CD4-positive, alpha-beta memory T cell (primary cell): ENCODE measurements at regions not wholly inside any gene's neighbourhood (a gene's known extent, or its start where the extent isn't known, plus 50 kb on each side); places are given as distances from the start of the nearest gene placed in this dataset.
A peak's percentile ranks its signal among the peaks of the same experiment; 100 is the strongest.

Source experiments
- CTCF ChIA-PET: fragments of 350-600 bp; sonication (Branson Sonifier 250); formaldehyde crosslinking; loops from one replicate; lab custom pipeline; 2021; ENCODE audit warnings: inconsistent platforms; ENCODE audit not compliant: partially characterized antibody; lab: Charles Lee
- POLR2A ChIA-PET: fragments of 350-600 bp; sonication (Branson Sonifier 250); formaldehyde crosslinking; loops from one replicate; lab custom pipeline; 2021; ENCODE audit not compliant: partially characterized antibody; lab: Charles Lee
- DNase-seq, 5 donors: peaks; one replicate each; pipeline versions ENCODE4 v3.0.0 to v3.0.0-alpha.2; 2020 to 2022; ENCODE audit warnings: mixed read lengths in 1 of 5
- H3K27ac ChIP-seq: one replicate; pipeline ENCODE4 v1.7.0; 2013; ENCODE audit warnings: low read depth, low read length
- H3K27me3 ChIP-seq: 2 replicates; pipeline ENCODE4 v1.7.0; 2013; ENCODE audit warnings: mild to moderate bottlenecking, low read length, moderate library complexity; ENCODE audit not compliant: insufficient read depth
- H3K36me3 ChIP-seq: 2 replicates; pipeline ENCODE4 v1.7.0; 2013; ENCODE audit warnings: mild to moderate bottlenecking, low read length, moderate library complexity; ENCODE audit not compliant: insufficient read depth
- H3K4me1 ChIP-seq: 2 replicates; pipeline ENCODE4 v1.7.0; 2013; ENCODE audit warnings: mild to moderate bottlenecking, low read length, moderate library complexity; ENCODE audit not compliant: insufficient read depth
- H3K4me3 ChIP-seq, 2 donors: one replicate each; pipeline ENCODE4 v1.7.0; 2013; ENCODE audit warnings: low read length in 2 of 2, mild to moderate bottlenecking in 1 of 2
- H3K9me3 ChIP-seq, 2 donors: one replicate each; pipeline ENCODE4 v1.7.0; 2013; ENCODE audit warnings: low read length in 2 of 2, control low read depth in 1 of 2; ENCODE audit not compliant: control insufficient read depth in 1 of 2
- H3K27ac Mint-ChIP-seq, 7 donors: one replicate each; pipeline ENCODE4 v1.8.0; 2020 to 2021; ENCODE audit warnings: mixed read lengths in 7 of 7, mild to moderate bottlenecking in 6 of 7, inconsistent platforms in 3 of 7, moderate library complexity in 3 of 7
- H3K27me3 Mint-ChIP-seq, 2 donors: one replicate each; pipeline ENCODE4 v1.8.0; 2020 to 2021; ENCODE audit warnings: mixed read lengths in 2 of 2
- H3K36me3 Mint-ChIP-seq, 2 donors: one replicate each; pipeline ENCODE4 v1.8.0; 2020 to 2021; ENCODE audit warnings: mixed read lengths in 2 of 2, inconsistent platforms in 1 of 2, mild to moderate bottlenecking in 1 of 2
- H3K4me1 Mint-ChIP-seq, 4 donors: one replicate each; pipeline ENCODE4 v1.8.0; 2020 to 2021; ENCODE audit warnings: mixed read lengths in 4 of 4, mild to moderate bottlenecking in 1 of 4
- H3K4me3 Mint-ChIP-seq, 8 donors: one replicate each; pipeline ENCODE4 v1.8.0; 2020 to 2021; ENCODE audit warnings: mixed read lengths in 8 of 8, mild to moderate bottlenecking in 7 of 8, moderate library complexity in 6 of 8, inconsistent platforms in 3 of 8
- H3K9me3 Mint-ChIP-seq, 8 donors: one replicate each; pipeline ENCODE4 v1.8.0; 2020 to 2021; ENCODE audit warnings: mixed read lengths in 8 of 8, mild to moderate bottlenecking in 5 of 8, inconsistent platforms in 3 of 8, moderate library complexity in 1 of 8
- intact Hi-C: fragments of 100-400 bp; cut with micrococcal nuclease; formaldehyde crosslinking; loops from one replicate; pipeline ENCODE4 v1.15.1; 2023

- H3K9me3 Mint-ChIP-seq = no peaks in the 10 kb centered on the region
- intact Hi-C loops = no loop called here
- H3K4me3 Mint-ChIP-seq = no peak overlapping the region
- Histone ChIP-seq H3K36me3 (peaks cover 5% of the 10 kb centered on the region), H3K4me3 (no peak overlapping the region), H3K27me3 (no peaks in the 10 kb centered on the region), H3K4me1 (peaks cover 14% of the 10 kb centered on the region), H3K27ac (no peak overlapping the region), H3K9me3 (no peaks in the 10 kb centered on the region)
- ChIA-PET CTCF (interaction anchor here (1.7 kb wide), 1 partner anchor 669 kb away, joined by 4 read pairs; no protein-coding TSS in a partner anchor), POLR2A (no interaction called here)
- H3K27ac Mint-ChIP-seq = peak overlapping the region in 3 of 7 donors; percentile 5 to 62 (median 61)
- H3K4me1 Mint-ChIP-seq = peaks cover 9 to 17% (median 12%) of the 10 kb centered on the region in 4 donors
- H3K27me3 Mint-ChIP-seq = no peaks in the 10 kb centered on the region
- peaks cover 22 to 25% of the 10 kb centered on the region in 2 donors for H3K36me3 Mint-ChIP-seq
- DNase-seq = no peak
Measured at GRCh38 chr1:173414539-173415226, 62.5 kb upstream of the PRDX6 start.

GRCh38 chr1:173415490-173415889, 61.6 kb upstream of the PRDX6 start:
- peak overlapping the region in 2 of 7 donors; percentile 38 to 59 for H3K27ac Mint-ChIP-seq
- Histone ChIP-seq H3K27me3 (no peaks in the 10 kb centered on the region), H3K4me1 (peaks cover 11% of the 10 kb centered on the region), H3K4me3 (no peak overlapping the region), H3K9me3 (no peaks in the 10 kb centered on the region), H3K36me3 (peaks cover 5% of the 10 kb centered on the region), H3K27ac (no peak overlapping the region)
- DNase-seq = no peak
- POLR2A ChIA-PET = no interaction called here
- CTCF ChIA-PET = interaction anchor here (1.3 to 1.7 kb wide), 2 partner anchors 14 to 670 kb away, joined by 4 read pairs; no protein-coding TSS in a partner anchor
- peaks cover 7 to 14% (median 10%) of the 10 kb centered on the region in 4 donors for H3K4me1 Mint-ChIP-seq
- no peaks in the 10 kb centered on the region for H3K9me3 Mint-ChIP-seq
- intact Hi-C loops = no loop called here
- H3K27me3 Mint-ChIP-seq = no peaks in the 10 kb centered on the region
- no peak overlapping the region for H3K4me3 Mint-ChIP-seq
- H3K36me3 Mint-ChIP-seq = peaks cover 18 to 30% of the 10 kb centered on the region in 2 donors

- DNase-seq = no peak
- Histone ChIP-seq H3K27me3 (no peaks in the 10 kb centered on the region), H3K36me3 (peaks cover 5% of the 10 kb centered on the region), H3K9me3 (no peaks in the 10 kb centered on the region), H3K27ac (no peak overlapping the region), H3K4me1 (peaks cover 8% of the 10 kb centered on the region), H3K4me3 (no peak overlapping the region)
- intact Hi-C loops = no loop called here
- H3K36me3 Mint-ChIP-seq = peaks cover 18 to 31% of the 10 kb centered on the region in 2 donors
- H3K27me3 Mint-ChIP-seq = no peaks in the 10 kb centered on the region
- H3K27ac Mint-ChIP-seq = peak overlapping the region in 2 of 7 donors; percentile 18 to 38
- ChIA-PET POLR2A (no interaction called here), CTCF (interaction anchor here (1.3 to 1.7 kb wide), 2 partner anchors 14 to 671 kb away, joined by 4 read pairs; no protein-coding TSS in a partner anchor)
- peaks cover 3 to 11% (median 6%) of the 10 kb centered on the region in 4 donors for H3K4me1 Mint-ChIP-seq
- no peak overlapping the region for H3K4me3 Mint-ChIP-seq
- H3K9me3 Mint-ChIP-seq = no peaks in the 10 kb centered on the region
Measured at GRCh38 chr1:173415905-173416450, 61.2 kb upstream of the PRDX6 start.

- CTCF ChIA-PET = interaction anchor here (0.7 to 5.1 kb wide), 6 partner anchors 12 to 674 kb away, joined by 3 to 54 read pairs (median 4); no protein-coding TSS in a partner anchor
- POLR2A ChIA-PET = no interaction called here
- H3K9me3 Mint-ChIP-seq = no peaks in the 10 kb centered on the region
Measured at GRCh38 chr1:173417563-173417962, 59.6 kb upstream of the PRDX6 start.

GRCh38 chr1:173418107-173418985, 58.8 kb upstream of the PRDX6 start:
- H3K27ac ChIP-seq = no peak overlapping the region
- Mint-ChIP-seq H3K4me3 (no peak overlapping the region), H3K4me1 (peaks cover 3 to 7% (median 6%) of the 10 kb centered on the region in 4 donors), H3K36me3 (peaks cover 20 to 38% of the 10 kb centered on the region in 2 donors), H3K9me3 (no peaks in the 10 kb centered on the region), H3K27ac (peak overlapping the region in 1 of 7 donors; percentile 30), H3K27me3 (no peaks in the 10 kb centered on the region)
- intact Hi-C loops = no loop called here
- CTCF ChIA-PET = interaction anchor here (1.0 to 5.1 kb wide), 8 partner anchors 8 to 675 kb away, joined by 3 to 54 read pairs (median 11); partner anchors contain the start of genes CENPL and DARS2
- peaks cover 5% of the 10 kb centered on the region for H3K36me3 ChIP-seq
- no peaks in the 10 kb centered on the region for H3K9me3 ChIP-seq
- H3K4me1 ChIP-seq = peaks cover 7% of the 10 kb centered on the region
- DNase-seq = no peak
- H3K4me3 ChIP-seq = no peak overlapping the region
- H3K27me3 ChIP-seq = no peaks in the 10 kb centered on the region
- POLR2A ChIA-PET = no interaction called here

More at GRCh38 chr1:173417563-173417962, 59.6 kb upstream of the PRDX6 start:
- Mint-ChIP-seq H3K27me3 (no peaks in the 10 kb centered on the region), H3K27ac (no peak overlapping the region), H3K4me3 (no peak overlapping the region), H3K36me3 (peaks cover 23 to 37% of the 10 kb centered on the region in 2 donors), H3K4me1 (peaks cover 3 to 7% (median 5%) of the 10 kb centered on the region in 4 donors)
- Histone ChIP-seq H3K36me3 (peaks cover 5% of the 10 kb centered on the region), H3K4me3 (no peak overlapping the region), H3K4me1 (peaks cover 7% of the 10 kb centered on the region), H3K27me3 (no peaks in the 10 kb centered on the region), H3K9me3 (no peaks in the 10 kb centered on the region), H3K27ac (no peak overlapping the region)
- no peak for DNase-seq
- intact Hi-C loops = no loop called here

GRCh38 chr1:173420330-173420806, 56.8 kb upstream of the PRDX6 start:
- Histone ChIP-seq H3K27me3 (no peaks in the 10 kb centered on the region), H3K4me3 (no peak overlapping the region), H3K36me3 (peaks cover 5% of the 10 kb centered on the region), H3K4me1 (peaks cover 7% of the 10 kb centered on the region), H3K9me3 (no peaks in the 10 kb centered on the region), H3K27ac (no peak overlapping the region)
- Mint-ChIP-seq H3K9me3 (no peaks in the 10 kb centered on the region), H3K27ac (peak overlapping the region in 4 of 7 donors; percentile 2 to 77 (median 42)), H3K4me1 (peaks cover 3 to 7% (median 6%) of the 10 kb centered on the region in 4 donors), H3K36me3 (peaks cover 11 to 31% of the 10 kb centered on the region in 2 donors), H3K4me3 (peak overlapping the region in 1 of 8 donors; percentile 61), H3K27me3 (no peaks in the 10 kb centered on the region)
- ChIA-PET CTCF (interaction anchor here (0.7 to 5.1 kb wide), 15 partner anchors 9 to 677 kb away, joined by 3 to 54 read pairs (median 4); partner anchors contain the start of genes CENPL, DARS2 and KLHL20), POLR2A (no interaction called here)
- intact Hi-C loops = loop anchor here (1.0 to 5.0 kb wide), 6 partner anchors 405 to 1324 kb away; no protein-coding TSS in a partner anchor
- DNase-seq = peak; percentile 64 to 72 (median 65)
